ENCODE measurements at regions not wholly inside any gene's neighbourhood (a gene's known extent, or its start where the extent isn't known, plus 50 kb on each side); places are given as distances from the start of the nearest gene placed in this dataset.

DNA sequence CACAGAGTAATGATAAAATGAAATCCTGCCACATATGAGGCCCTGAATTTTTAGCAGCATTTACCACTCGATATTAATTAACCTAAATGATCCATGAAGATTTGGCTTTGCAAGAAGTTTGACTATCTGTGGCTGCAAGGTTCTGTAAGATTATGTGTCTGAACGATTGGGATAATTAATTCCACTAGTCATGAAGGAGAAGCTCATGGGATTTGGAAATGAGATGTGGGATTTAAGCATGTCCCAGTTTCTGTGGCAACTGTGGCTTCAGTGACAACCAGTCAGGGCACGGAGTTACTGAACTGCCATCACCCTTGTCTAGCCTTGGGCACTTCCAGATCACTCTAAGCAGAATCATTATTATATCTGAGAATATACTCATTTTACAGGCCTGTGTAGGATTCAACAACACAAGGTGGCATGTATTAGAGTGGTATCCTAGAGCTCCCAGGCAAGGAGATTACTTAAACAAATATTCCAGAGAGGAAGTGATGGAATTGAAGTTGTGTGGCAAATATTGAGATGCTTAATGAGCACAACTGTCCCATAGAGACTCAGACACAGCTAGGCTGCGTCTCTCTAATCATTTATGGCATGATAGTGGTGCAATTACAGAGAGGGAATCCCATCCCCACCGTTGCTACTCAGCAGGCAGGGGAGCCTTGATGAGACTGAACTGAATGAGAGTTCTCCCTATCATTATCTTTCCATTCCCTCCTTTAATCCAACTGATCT, 205.0 kb upstream of the KRR1 start:
- peak; percentile 36 for DNase-seq

DNA sequence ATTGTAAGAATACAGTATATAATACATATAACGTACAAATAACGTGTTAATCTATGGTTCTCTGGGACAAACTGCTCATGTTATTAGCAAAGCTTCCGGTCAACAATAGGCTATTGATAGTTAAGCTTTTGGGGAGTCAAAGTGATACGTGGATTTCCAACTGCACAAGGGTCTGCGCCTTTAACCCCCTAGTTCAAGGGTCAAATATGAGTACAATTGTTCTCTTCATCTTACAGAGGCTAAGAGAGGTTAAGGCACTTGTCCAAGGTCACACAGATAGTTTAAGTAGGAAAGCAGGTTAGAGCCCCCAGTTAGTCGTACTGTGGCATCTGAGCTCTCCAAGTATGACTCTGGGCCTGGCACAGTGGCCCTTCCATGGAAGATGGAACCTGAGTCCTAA, 204.3 kb upstream of the KRR1 start:
- no peak for DNase-seq

GRCh38 chr12:75715323-75715644, 203.9 kb upstream of the KRR1 start:
- DNase-seq, result no peak

GRCh38 chr12:75714462-75715322, 203.3 kb upstream of the KRR1 start:
- no peak for DNase-seq

GRCh38 chr12:75713434-75713833, 202.0 kb upstream of the KRR1 start:
- peak; percentile 52 for DNase-seq

- DNase-seq, result peak; percentile 74
Measured at GRCh38 chr12:75712223-75712622, 200.8 kb upstream of the KRR1 start.

DNA sequence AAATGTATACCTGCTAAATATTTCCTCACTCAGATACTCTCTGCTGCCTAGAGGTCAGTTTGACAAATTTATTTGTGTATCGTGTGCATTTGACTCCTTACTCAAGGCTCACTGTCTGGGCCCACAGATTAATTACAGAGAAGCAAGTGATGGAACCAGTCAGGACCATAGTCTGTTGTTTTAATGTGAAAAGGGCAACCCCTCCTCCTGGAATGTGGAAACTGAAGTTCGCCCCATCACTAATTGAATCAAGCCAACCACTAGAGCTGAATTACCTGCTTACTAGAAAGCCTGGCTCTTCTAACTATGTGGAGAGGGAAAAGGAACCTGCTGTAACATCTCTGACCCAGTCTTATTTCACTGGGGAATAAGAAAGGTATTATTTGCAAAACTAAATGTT, 199.9 kb upstream of the KRR1 start:
- DNase-seq, result no peak

- DNase-seq, result peak; percentile 22
Measured at GRCh38 chr12:75710361-75711069, 199.1 kb upstream of the KRR1 start.

DNA sequence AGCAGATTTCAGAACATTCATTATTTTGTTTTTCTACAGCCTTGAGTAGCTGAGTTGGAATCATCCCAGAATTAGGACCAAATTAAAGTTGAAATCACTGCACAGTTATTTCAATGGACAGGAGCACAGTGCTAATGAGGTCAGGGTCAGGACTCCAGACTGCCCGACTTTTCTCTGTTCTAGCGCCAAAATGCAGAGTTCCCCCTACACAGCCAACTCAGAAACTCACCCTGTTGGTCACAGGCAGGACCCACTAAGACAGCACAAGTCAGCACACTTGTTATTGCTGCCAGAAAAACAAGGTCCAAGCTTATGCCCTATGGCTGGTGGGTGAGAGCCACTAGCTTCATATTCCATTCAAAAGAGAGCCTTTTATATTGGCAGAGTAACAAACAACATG, 198.1 kb upstream of the KRR1 start:
- DNase-seq, result no peak

DNA sequence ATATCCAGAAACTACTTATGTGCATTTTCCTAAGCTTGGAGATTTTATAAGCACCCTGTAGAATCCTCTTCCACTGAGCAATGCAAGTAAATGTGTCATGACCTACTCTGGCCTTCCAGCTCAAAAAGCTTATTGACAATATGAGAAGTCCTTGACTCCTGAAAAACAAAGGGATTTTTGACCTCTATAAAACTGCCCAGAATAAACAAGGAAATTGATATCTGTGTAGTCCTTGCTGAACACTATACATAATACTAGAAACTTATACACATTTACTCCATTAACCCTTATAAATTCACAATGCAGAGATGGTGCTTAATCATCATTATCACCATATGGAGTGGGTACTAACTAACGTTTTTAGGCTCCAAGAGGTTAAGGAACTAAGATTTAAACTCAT, 197.4 kb upstream of the KRR1 start:
- DNase-seq, result no peak

- DNase-seq, result no peak
Measured at GRCh38 chr12:75707983-75708382, 196.6 kb upstream of the KRR1 start.

- DNase-seq, result peak; percentile 52
Measured at GRCh38 chr12:75706786-75707605, 195.6 kb upstream of the KRR1 start.

- DNase-seq, result peak; percentile 77
Measured at GRCh38 chr12:75705749-75706711, 194.6 kb upstream of the KRR1 start.

DNA sequence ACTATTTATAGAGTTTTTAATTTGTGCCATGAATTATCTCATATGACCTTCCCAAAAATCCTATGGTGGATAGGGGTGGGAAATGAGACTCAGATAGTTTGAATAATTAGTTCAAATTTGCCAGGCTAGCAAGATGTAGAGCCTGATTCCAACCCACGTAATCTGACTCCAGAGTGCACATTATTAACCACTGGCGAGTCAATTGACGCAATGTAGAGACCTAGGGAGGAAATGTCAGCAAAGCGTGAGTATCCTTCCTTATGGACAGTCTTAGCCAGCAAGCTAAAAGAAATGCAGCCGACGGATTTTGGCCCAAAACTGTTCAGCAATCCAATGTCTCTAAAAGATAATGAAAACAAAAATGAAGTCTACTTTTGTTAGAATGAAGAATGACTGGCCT, 193.3 kb upstream of the KRR1 start:
- DNase-seq, result peak; percentile 57

DNA sequence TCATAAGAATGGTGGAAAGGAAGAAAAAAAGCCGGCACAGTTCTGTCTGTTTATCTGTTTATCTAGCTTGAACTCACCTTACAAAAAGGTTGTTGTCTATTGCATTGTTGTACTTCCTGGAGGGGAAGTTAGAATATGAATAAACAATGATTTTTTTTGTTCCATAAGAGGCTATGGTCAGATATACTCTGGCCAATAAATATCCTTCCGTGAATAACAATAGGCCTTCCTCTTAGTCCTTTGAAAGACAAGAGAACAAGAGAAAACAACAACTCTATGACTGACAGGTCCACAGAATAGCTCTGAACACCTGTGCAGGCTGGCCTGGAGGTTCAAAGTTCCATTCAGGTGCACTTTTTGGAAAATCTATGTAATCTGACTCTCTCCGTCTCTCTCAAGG, 192.8 kb upstream of the KRR1 start:
- DNase-seq, result no peak

GRCh38 chr12:75703131-75703530, 191.7 kb upstream of the KRR1 start:
- no peak for DNase-seq

- DNase-seq, result no peak
Measured at GRCh38 chr12:75702477-75703093, 191.2 kb upstream of the KRR1 start.

DNA sequence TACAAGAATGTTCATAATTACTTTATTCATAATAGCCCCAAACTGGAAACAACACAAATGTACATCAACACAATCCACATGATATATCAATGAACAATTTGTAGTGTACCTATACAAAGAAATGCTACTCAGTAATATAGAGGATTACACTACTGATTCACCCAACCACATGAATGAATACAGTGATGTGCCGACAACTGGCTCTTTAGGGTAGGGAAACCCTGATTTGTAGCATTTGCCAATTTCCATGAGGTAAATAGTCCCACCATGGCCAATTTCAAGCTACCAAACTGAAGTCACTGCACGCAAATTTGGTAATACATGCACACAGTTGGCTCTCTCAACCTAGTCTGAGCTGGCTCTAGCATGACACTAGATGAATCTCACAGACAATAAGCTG, 190.4 kb upstream of the KRR1 start:
- DNase-seq, result no peak

DNA sequence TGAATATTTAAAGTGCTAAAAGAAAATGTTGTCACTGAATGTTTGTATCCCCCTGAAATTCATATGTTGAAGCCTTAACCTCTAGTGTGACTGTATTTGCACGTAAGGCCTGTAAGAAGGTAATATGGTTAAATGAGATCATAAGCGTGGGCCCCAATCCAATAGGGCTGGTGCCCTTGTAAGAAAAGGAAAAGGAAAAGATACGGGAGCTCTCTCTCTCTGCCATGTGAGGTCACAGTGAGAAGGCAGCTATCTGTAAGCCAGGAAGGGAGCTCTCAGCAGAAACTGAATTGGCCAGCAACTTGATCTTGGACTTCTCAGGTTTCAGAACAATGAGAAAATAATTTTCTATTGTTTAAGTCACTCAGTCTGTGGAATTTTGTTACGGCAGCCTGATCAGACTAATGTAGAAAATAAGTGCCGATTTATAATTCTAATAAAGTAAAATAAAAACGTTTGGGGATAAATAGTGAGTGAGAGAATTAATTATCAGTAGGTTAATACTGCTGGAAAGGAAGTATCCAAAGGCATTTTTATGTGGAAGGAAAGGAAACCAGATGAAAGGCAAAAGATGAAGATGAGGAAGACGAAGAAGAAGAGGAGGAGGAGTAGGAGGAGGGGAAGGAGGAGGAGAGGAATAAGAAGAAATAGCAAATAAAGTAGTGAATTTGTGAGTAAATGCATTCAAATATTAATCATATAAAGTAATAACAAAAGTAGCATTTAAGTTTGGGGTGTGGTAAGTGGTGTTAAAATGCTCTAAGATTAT, 188.5 kb upstream of the KRR1 start:
- no peak for DNase-seq

- no peak for DNase-seq
Measured at GRCh38 chr12:75699251-75699650, 187.8 kb upstream of the KRR1 start.
